NCI-H524 (cell line): ENCODE measurements at regions not wholly inside any gene's neighbourhood (a gene's known extent, or its start where the extent isn't known, plus 50 kb on each side); places are given as distances from the start of the nearest gene placed in this dataset.

ENCODE experiments used
- DNase-seq, 2 experiments: peaks; one replicate each; lab custom pipeline; 2025; lab: John Stamatoyannopoulos, UW

- no peak for DNase-seq
Observed at GRCh38 chr5:159855476-159856191, 60.6 kb upstream of the ADRA1B start.

- DNase-seq = no peak
Observed at GRCh38 chr5:159858871-159859270, 57.4 kb upstream of the ADRA1B start.

GRCh38 chr5:159861086-159861485, 55.2 kb upstream of the ADRA1B start:
- no peak for DNase-seq

- DNase-seq = no peak
Observed at GRCh38 chr5:159864885-159865691, 51.2 kb upstream of the ADRA1B start.

- no peak for DNase-seq
Observed at GRCh38 chr5:159866093-159866492, 50.2 kb upstream of the ADRA1B start.
